ENCODE measurements at regions not wholly inside any gene's neighbourhood (a gene's known extent, or its start where the extent isn't known, plus 50 kb on each side); places are given as distances from the start of the nearest gene placed in this dataset.

DNA sequence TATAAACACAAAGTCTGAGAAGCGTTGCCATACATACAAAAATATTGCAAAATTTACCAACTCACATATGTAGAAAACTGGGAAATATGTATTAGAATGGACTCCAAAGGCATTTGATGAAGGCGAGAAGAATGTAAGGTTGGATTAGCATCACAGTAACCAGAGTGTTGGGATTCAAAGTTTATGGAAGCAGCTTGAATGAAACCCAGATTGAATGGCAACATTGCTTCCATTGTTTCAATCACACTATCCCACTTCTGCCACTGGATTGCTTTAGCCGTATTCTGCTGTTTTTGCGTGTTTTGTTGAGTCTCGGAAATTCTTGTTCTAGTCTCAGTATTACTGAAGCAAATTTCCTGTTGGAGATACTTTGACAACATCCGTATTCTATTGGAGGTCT, 609.0 kb upstream of the LRATD1 start:
- TF ChIP-seq CTCF (IDR thresholded peaks at IDR 0.05) (no peak), EZH2 (IDR thresholded peaks at IDR 0.05; ENCODE audit: borderline replicate concordance, insufficient read depth, low read depth, low read length, poor library complexity, severe bottlenecking) (no peak)

Data from B cell (primary cell).